ENCODE measurements at regions not wholly inside any gene's neighbourhood (a gene's known extent, or its start where the extent isn't known, plus 50 kb on each side); places are given as distances from the start of the nearest gene placed in this dataset.

GRCh38 chr20:63114693-63115311, 101.1 kb downstream of the YTHDF1 start:
- TF ChIP-seq CTCF (IDR thresholded peaks at IDR 0.05) (no peak), POLR2AphosphoS5 (IDR thresholded peaks at IDR 0.05) (no peak), POLR2A (IDR thresholded peaks at IDR 0.05) (no peak)
